T-helper 1 cell treated with Interleukin-12 subunit alpha and Interleukin-12 subunit beta and Interleukin-4 antibody, amounts not matched to agents 30 μg/mL and 1 μg/mL, for 36 hours (primary cell): ENCODE measurements at regions not wholly inside any gene's neighbourhood (a gene's known extent, or its start where the extent isn't known, plus 50 kb on each side); places are given as distances from the start of the nearest gene placed in this dataset.
"Not testable (repeated sequence)": the region's sequence is repeated elsewhere in the genome, so short reads cannot be mapped to it uniquely, and the experiment has no call there.

ENCODE experiments used
- H3K27ac Mint-ChIP-seq: one replicate; pipeline ENCODE4 v1.8.0; 2021; ENCODE audit warnings: mild to moderate bottlenecking, mixed read lengths
- H3K27me3 Mint-ChIP-seq: one replicate; pipeline ENCODE4 v1.8.0; 2021; ENCODE audit warnings: low read depth, mixed read lengths
- H3K36me3 Mint-ChIP-seq: one replicate; pipeline ENCODE4 v1.8.0; 2021; ENCODE audit warnings: low read depth, mixed read lengths
- H3K4me1 Mint-ChIP-seq: one replicate; pipeline ENCODE4 v1.8.0; 2021; ENCODE audit warnings: low read depth, mixed read lengths
- H3K4me3 Mint-ChIP-seq: one replicate; pipeline ENCODE4 v1.8.0; 2021; ENCODE audit warnings: mild to moderate bottlenecking, moderate library complexity, mixed read lengths
- H3K9me3 Mint-ChIP-seq: one replicate; pipeline ENCODE4 v1.8.0; 2021; ENCODE audit warnings: mixed read lengths

GRCh38 chr18:2148823-2149222, 422.5 kb downstream of the METTL4 start:
- no peaks in the 10 kb centered on the region for H3K9me3 Mint-ChIP-seq
- H3K4me1 Mint-ChIP-seq: no peaks in the 10 kb centered on the region
- H3K36me3 Mint-ChIP-seq: no peaks in the 10 kb centered on the region
- no peak overlapping the region for H3K27ac Mint-ChIP-seq
- H3K27me3 Mint-ChIP-seq: no peaks in the 10 kb centered on the region
- no peak overlapping the region for H3K4me3 Mint-ChIP-seq

- no peaks in the 10 kb centered on the region for H3K4me1 Mint-ChIP-seq
These were observed 420.7 kb downstream of the METTL4 start for GRCh38 chr18:2150566-2150965.

GRCh38 chr18:2154278-2154677, 417.0 kb downstream of the METTL4 start:
- Mint-ChIP-seq H3K4me1 (no peaks in the 10 kb centered on the region), H3K27ac (no peak overlapping the region), H3K36me3 (no peaks in the 10 kb centered on the region), H3K4me3 (no peak overlapping the region), H3K9me3 (no peaks in the 10 kb centered on the region), H3K27me3 (no peaks in the 10 kb centered on the region)

More at GRCh38 chr18:2150566-2150965, 420.7 kb downstream of the METTL4 start:
- H3K4me3 Mint-ChIP-seq: no peak overlapping the region
- H3K27ac Mint-ChIP-seq: no peak overlapping the region
- no peaks in the 10 kb centered on the region for H3K9me3 Mint-ChIP-seq
- no peaks in the 10 kb centered on the region for H3K27me3 Mint-ChIP-seq
- H3K36me3 Mint-ChIP-seq: no peaks in the 10 kb centered on the region

- no peak overlapping the region for H3K4me3 Mint-ChIP-seq
- H3K27ac Mint-ChIP-seq: no peak overlapping the region
- H3K9me3 Mint-ChIP-seq: no peaks in the 10 kb centered on the region
- H3K36me3 Mint-ChIP-seq: no peaks in the 10 kb centered on the region
- H3K27me3 Mint-ChIP-seq: no peaks in the 10 kb centered on the region
- no peaks in the 10 kb centered on the region for H3K4me1 Mint-ChIP-seq
These were observed 406.4 kb downstream of the METTL4 start for GRCh38 chr18:2164644-2165550.

GRCh38 chr18:2166876-2167275, 404.4 kb downstream of the METTL4 start:
- not testable (repeated sequence) for H3K27me3 Mint-ChIP-seq, H3K27ac Mint-ChIP-seq, H3K4me1 Mint-ChIP-seq, H3K4me3 Mint-ChIP-seq, H3K9me3 Mint-ChIP-seq, H3K36me3 Mint-ChIP-seq

- Mint-ChIP-seq H3K27ac (no peak overlapping the region), H3K27me3 (no peaks in the 10 kb centered on the region), H3K9me3 (no peaks in the 10 kb centered on the region), H3K4me3 (no peak overlapping the region), H3K4me1 (no peaks in the 10 kb centered on the region), H3K36me3 (no peaks in the 10 kb centered on the region)
These were observed 403.3 kb downstream of the METTL4 start for GRCh38 chr18:2168022-2168421.

GRCh38 chr18:2169656-2170055, 401.6 kb downstream of the METTL4 start:
- Mint-ChIP-seq H3K4me3 (no peak overlapping the region), H3K27me3 (no peaks in the 10 kb centered on the region), H3K36me3 (no peaks in the 10 kb centered on the region), H3K27ac (no peak overlapping the region), H3K9me3 (no peaks in the 10 kb centered on the region), H3K4me1 (no peaks in the 10 kb centered on the region)

- Mint-ChIP-seq H3K9me3 (no peaks in the 10 kb centered on the region), H3K4me1 (no peaks in the 10 kb centered on the region), H3K36me3 (no peaks in the 10 kb centered on the region), H3K27ac (no peak overlapping the region), H3K27me3 (no peaks in the 10 kb centered on the region), H3K4me3 (no peak overlapping the region)
These were observed 399.3 kb downstream of the METTL4 start for GRCh38 chr18:2171840-2172625.

- Mint-ChIP-seq H3K36me3 (no peaks in the 10 kb centered on the region), H3K4me1 (no peaks in the 10 kb centered on the region), H3K27ac (no peak overlapping the region), H3K27me3 (no peaks in the 10 kb centered on the region), H3K4me3 (no peak overlapping the region), H3K9me3 (no peaks in the 10 kb centered on the region)
These were observed 398.4 kb downstream of the METTL4 start for GRCh38 chr18:2172881-2173280.

GRCh38 chr18:2173486-2173885, 397.8 kb downstream of the METTL4 start:
- H3K4me3 Mint-ChIP-seq: no peak overlapping the region
- H3K9me3 Mint-ChIP-seq: no peaks in the 10 kb centered on the region
- H3K27me3 Mint-ChIP-seq: no peaks in the 10 kb centered on the region
- H3K27ac Mint-ChIP-seq: no peak overlapping the region
- no peaks in the 10 kb centered on the region for H3K36me3 Mint-ChIP-seq
- no peaks in the 10 kb centered on the region for H3K4me1 Mint-ChIP-seq

- no peaks in the 10 kb centered on the region for H3K9me3 Mint-ChIP-seq
- H3K36me3 Mint-ChIP-seq: no peaks in the 10 kb centered on the region
- no peak overlapping the region for H3K27ac Mint-ChIP-seq
- no peaks in the 10 kb centered on the region for H3K4me1 Mint-ChIP-seq
- H3K4me3 Mint-ChIP-seq: no peak overlapping the region
- no peaks in the 10 kb centered on the region for H3K27me3 Mint-ChIP-seq
These were observed 393.3 kb downstream of the METTL4 start for GRCh38 chr18:2178036-2178435.

GRCh38 chr18:2179498-2180183, 391.7 kb downstream of the METTL4 start:
- Mint-ChIP-seq H3K36me3 (no peaks in the 10 kb centered on the region), H3K27ac (no peak overlapping the region), H3K4me1 (no peaks in the 10 kb centered on the region), H3K4me3 (no peak overlapping the region), H3K9me3 (no peaks in the 10 kb centered on the region), H3K27me3 (no peaks in the 10 kb centered on the region)

GRCh38 chr18:2180586-2180985, 390.7 kb downstream of the METTL4 start:
- H3K27me3 Mint-ChIP-seq: no peaks in the 10 kb centered on the region
- H3K9me3 Mint-ChIP-seq: no peaks in the 10 kb centered on the region
- H3K4me1 Mint-ChIP-seq: no peaks in the 10 kb centered on the region
- H3K4me3 Mint-ChIP-seq: no peak overlapping the region
- H3K36me3 Mint-ChIP-seq: no peaks in the 10 kb centered on the region
- H3K27ac Mint-ChIP-seq: no peak overlapping the region

- H3K4me1 Mint-ChIP-seq: no peaks in the 10 kb centered on the region
- H3K27ac Mint-ChIP-seq: no peak overlapping the region
- H3K36me3 Mint-ChIP-seq: no peaks in the 10 kb centered on the region
- no peaks in the 10 kb centered on the region for H3K27me3 Mint-ChIP-seq
- H3K4me3 Mint-ChIP-seq: no peak overlapping the region
- H3K9me3 Mint-ChIP-seq: no peaks in the 10 kb centered on the region
These were observed 387.9 kb downstream of the METTL4 start for GRCh38 chr18:2183432-2183831.
